NCI-H1048 (cell line): ENCODE measurements at regions not wholly inside any gene's neighbourhood (a gene's known extent, or its start where the extent isn't known, plus 50 kb on each side); places are given as distances from the start of the nearest gene placed in this dataset.

ENCODE experiments used
- DNase-seq: peaks from one replicate; lab custom pipeline; 2025; lab: John Stamatoyannopoulos, UW

DNA sequence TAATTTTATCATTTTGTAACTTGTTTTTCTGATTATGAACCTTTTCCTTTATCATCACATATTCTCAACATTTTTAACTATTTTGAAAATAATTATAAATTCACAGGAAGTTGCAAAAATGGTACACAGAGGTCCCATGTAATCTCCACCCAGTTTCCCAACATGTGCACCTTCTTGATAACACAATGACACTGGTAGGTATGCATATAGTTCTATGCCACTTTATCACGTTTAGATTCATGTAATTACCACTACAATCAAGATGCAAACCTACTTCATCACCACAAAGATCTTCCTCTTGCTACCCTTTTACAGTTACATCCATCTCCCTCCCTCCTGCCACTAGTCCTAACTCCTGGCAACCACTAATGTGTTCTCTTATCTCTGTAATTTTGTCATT is 413.9 kb downstream of the SHQ1 start:
- no peak for DNase-seq

- DNase-seq, result no peak
These were observed 416.0 kb downstream of the SHQ1 start for GRCh38 chr3:72432246-72432645.

GRCh38 chr3:72429589-72430353 is 418.5 kb downstream of the SHQ1 start:
- DNase-seq, result no peak

DNA sequence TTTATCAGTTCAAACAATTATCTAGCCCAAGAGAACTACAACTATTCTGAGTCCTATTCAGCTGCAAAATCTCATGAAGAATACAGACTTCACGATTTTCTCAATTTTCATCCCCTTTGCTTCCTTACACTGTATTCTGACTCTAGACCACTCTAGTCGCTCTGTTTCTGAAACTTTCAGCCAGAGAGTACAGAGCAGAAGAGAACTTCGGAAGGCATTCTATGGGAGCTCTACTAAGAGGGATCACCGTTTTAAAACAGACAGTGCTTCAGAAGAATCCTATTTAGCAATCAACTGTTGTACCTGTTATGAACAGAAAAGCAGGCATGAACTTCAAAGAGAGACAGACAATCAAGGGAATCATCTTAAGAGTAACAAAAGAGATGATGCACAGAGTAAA is 419.4 kb downstream of the SHQ1 start:
- DNase-seq, result no peak

- DNase-seq, result no peak
These were observed 420.6 kb downstream of the SHQ1 start for GRCh38 chr3:72427624-72428023.

GRCh38 chr3:72426618-72427397 is 421.4 kb downstream of the SHQ1 start:
- no peak for DNase-seq

- no peak for DNase-seq
These were observed 424.6 kb downstream of the SHQ1 start for GRCh38 chr3:72423643-72424042.

DNA sequence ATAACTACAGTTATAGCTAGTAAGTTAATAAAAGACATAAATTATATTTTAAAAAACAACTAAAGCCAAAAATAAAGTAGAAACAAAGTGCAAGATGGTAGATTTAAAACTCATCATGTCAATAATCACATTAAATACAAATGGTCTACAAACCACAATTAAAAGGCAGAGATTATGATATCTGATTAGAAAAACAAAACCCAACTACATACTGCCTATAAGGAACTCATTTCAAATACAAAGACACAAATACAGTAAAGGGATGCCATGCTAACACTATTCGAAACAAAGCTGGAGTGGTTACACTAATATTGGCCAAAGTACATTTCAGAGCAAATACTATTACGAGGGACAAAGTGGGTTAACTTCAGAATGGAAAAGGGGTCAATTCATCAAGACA is 426.5 kb downstream of the SHQ1 start:
- no peak for DNase-seq

DNA sequence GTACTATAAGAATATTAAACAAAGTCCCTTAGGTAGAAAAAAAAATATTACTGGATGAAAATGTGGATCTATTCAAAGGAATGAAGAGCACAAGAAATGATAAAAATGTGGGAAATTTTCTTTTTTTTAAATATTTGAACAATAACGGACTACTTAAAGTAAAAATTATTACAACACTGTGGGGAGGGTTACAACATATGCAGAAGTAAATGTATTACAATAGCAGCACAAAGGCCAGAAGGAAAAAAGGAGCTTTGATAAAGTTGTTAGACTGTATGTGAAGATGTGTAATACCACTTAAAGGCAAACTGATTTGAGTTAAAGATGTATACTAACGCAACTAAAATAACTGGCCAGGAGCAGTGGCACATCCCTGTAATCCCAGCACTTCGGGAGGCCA is 427.1 kb downstream of the SHQ1 start:
- no peak for DNase-seq

DNA sequence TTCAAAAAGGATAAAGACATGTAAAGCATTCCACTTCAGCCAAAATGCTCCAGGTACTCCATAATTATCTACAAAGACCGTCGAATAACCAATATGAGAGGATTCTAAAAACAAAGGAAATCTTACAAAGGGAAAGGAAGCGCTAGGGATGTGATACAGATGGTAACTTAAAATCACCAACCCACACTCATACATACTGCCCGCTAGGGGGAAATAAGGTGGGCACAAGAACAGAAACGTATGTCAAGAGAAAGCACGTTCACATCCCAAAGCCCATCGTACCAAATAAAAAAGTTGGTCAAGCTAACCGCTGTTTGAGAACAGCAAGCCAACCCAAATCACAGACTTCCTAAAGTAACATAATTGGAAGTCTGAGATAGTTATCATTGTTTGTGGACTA is 429.4 kb downstream of the SHQ1 start:
- DNase-seq, result no peak

DNA sequence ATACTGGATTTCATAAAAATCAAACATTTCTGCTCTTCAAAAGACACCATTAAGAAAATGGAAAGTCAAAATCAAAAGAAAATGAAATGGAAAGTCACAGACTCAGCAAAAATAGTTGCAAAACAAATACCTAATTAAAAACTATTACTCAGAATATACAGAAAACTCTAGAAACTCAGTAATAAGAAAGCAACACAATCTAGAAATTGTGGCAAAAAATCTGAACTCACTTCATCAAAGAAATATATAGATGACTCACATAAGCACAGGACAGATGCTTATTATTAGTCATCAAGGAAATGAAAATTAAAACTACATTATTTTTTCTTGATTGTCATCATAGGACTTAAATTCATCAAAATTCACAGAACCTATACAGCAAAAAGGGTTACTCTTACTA is 430.0 kb downstream of the SHQ1 start:
- no peak for DNase-seq

DNA sequence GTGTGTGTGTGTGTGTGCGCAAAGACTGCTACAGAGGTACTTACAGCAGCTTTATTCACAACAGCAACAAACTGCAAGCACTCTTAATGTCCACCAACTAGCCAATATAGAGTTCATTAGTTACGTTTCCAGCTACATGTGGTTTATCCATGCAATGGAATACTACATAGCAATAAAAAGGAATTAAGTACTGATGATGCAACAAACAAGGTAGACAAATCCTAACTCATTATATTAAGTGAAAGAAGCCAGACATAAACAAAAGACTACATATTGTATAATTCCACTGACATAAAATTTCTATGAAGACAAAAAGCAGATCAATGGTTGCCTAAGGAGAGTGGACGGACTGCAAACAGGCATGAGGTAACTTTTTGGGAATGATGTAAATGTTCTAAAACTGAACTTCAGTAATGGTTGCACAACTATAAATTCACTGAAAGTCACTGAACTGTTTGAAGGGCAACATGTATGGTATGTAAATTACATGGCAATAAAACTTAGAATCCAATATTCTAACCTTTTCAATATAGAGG is 433.7 kb downstream of the SHQ1 start:
- no peak for DNase-seq

GRCh38 chr3:72413228-72413627 is 435.0 kb downstream of the SHQ1 start:
- DNase-seq, result no peak

DNA sequence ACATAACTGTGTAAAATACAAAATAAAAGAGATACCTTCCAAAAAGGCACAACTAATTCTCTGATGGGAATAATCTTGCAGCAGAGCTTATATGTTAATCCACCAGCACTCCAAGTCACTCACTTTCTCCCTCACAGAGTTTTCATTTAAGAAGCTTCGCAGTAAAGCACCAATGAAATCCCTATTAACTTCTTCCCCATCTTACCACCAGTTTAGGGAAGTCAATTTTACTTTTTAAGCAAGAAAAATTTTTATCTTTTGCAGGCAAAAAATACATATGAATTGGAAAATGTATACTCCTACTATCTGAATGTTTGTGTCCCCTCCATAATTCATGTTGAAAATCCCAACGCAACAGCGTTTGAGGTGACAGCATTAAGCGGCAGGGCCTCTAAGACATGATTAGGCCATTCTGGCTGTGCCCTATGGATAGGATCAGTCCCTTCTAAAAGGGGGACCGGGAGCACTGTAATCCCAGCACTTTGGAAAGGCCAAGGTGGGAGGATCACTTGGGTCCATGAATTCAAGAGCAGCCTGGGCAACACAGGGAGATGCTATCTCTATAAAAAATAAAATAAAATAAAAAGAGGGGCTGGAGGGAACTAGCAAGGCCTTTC is 435.8 kb downstream of the SHQ1 start:
- DNase-seq, result no peak

DNA sequence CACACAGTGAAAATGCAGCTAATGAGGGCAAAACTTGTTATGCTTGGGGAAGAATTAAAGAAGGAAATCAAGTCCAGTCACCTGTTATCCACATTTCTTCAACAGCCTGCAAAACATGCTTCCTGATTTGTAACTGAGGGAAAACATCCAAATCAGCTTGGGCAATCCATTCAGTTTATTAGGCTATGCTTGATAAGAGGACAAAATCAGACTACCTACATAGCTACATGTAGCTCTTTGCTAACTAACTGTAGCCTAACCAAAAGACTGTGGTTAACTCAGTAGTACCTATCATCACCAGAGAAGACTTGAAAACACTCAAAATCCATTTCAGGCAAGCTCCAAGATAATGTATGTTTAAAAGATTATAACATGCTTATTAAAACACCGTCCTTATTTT is 436.4 kb downstream of the SHQ1 start:
- no peak for DNase-seq

DNA sequence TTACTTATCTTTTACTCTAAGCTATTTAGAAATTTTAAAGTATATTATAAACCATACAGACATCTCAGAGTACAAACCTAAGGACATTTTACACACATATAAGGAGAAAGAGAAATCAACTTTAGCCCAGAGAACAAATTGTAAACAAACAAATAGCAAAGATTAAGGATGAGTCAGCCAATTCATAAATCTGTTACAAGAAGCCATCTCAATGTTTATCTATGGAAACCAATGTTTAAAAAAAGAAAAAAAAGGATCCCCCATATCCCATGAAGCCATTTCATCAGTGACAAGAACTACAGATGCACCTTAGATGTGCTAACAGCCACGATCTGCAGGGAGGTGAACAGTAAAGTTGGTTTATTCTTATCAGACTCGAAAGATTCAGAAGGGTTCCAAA is 437.1 kb downstream of the SHQ1 start:
- no peak for DNase-seq

DNA sequence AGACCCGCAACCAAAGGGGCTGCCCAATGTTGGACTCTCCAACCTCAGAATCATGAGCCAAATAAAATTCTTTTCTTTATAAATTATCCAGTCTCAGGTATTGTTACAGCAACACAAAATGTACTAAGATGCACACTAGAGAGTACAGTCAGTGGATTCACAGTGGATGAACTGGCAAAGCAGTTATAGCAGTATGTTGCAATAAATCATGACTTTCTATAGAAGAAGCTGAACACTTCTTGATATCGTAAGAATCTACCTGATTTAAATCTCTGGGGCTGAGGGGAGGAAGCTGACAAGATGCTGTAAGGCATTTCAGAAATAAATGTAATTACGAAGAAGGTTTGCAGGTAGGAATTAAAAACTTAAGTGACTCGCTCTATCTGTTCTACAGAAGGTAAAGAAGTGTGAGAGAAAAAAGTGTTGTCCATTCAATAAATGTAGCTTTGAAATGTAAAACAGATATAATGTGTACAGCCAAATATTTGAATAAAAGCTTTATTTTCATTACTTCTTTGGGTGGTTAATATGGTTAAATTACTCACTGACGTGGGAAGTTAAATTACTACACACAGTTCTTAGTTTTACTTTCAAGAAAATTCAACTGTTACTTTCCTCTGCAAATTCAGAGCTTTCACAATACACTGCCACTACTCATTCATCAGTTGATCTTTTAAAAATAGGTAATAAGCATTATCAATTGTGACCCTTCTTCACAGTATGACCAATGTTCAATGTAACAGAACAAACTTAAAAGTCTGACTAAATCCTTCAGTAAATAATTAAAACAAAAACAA is 439.1 kb downstream of the SHQ1 start:
- no peak for DNase-seq

GRCh38 chr3:72407766-72408165 is 440.5 kb downstream of the SHQ1 start:
- no peak for DNase-seq

- DNase-seq, result no peak
These were observed 442.2 kb downstream of the SHQ1 start for GRCh38 chr3:72405943-72406566.

DNA sequence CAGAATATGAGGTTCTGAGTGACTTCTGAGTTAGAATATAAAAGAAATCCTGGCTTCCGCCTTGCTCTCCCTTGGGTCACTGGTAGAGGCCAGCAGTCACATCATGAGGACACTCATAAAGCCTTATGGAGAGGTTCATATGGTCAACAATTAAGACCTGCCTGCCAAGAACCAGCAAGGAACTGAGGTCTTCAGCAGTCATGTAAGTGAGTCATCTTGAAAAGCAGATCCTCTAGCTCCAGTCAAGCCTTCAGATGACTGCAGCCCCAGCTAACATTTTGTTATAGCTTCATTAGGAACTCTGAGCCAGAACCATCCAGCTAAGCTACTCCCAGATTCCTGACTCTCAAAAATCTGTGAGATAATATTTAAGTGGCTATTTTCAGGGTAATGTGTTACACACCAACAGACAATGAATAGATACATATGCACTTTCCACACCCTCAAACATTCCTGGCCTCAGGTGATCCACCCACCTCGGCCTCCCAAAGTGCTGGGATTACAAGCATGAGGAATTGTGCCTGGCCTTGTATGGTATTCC is 447.2 kb downstream of the SHQ1 start:
- DNase-seq, result no peak

DNA sequence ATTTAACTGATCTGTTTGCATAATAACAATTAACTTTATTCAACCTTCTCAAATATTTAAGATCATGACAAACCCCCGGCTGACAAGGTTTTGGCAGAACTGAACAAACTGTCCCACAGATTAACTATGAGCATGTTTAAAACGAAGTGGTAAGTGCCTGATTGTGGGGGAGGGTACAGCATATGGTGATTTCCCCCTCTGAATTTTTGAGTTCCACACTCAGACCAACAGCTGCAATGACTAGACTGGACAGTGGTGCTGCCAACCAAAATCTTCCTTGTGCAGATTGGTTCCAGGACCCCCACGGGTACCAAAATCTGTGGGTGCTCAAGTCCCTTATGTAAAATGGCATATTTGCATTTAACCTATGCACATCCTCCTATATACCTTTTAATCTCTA is 449.5 kb downstream of the SHQ1 start:
- no peak for DNase-seq
